Panc1 (cell line): ENCODE measurements at regions not wholly inside any gene's neighbourhood (a gene's known extent, or its start where the extent isn't known, plus 50 kb on each side); places are given as distances from the start of the nearest gene placed in this dataset.

Experiments
- SIN3A ChIP-seq: IDR thresholded peaks from 2 replicates; pipeline ENCODE4 v1.6.1; 2012; ENCODE audit warnings: low read depth, mild to moderate bottlenecking, low read length, moderate library complexity, borderline replicate concordance; ENCODE audit not compliant: insufficient read depth
- TF ChIP-seq, protein P1 (sequence below): fragments of 450-650 bp; IDR thresholded peaks from 2 replicates; pipeline ENCODE4 v1.5.1; 2017; ENCODE audit warnings: mild to moderate bottlenecking

DNA sequence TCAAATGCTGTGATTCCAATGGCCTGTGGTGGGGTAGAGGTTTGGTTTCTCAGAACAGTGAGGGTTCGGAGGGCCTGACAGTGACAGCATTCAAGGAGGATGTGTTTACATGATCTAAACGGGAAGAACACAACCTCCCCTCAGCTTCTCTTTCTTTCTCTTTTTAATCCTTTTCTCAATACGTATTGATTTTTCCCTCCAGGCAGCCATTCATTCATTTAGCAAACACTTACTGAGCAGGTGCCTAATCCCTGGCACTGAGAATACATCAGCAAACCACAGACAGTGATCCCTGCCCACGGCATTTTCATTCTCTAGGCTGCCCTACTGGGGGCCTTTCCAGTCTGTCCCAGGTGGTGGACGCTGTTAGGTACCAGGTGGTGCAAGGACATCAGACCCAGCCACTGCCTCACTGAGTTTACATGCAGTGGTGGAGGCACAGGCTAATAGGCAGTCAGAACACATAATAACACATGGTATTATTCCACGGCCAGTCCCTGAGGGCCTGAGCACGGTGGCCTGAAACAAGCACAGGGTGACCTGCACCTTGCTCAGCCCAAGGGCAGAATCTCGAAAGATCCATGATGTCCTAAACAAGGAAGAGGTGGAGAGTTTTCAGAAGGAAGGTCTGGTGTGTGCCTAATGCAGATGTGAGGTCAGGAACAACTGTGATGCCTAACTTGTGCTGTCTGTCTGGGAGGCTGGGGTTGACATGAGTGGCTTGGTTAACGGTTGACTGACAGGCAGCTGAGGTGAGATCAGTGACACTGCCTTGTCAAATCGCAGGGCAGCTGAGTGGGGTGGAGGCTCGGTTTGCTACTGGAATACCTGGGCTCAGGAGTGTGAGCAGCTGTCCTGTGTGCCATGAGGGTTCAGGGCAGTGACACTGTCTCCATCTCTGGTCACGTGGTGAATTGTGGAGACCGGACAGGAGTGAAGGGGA is 785.5 kb upstream of the HS6ST1 start:
- TF ChIP-seq SIN3A, result no peak
- TF ChIP-seq, protein P1, sequence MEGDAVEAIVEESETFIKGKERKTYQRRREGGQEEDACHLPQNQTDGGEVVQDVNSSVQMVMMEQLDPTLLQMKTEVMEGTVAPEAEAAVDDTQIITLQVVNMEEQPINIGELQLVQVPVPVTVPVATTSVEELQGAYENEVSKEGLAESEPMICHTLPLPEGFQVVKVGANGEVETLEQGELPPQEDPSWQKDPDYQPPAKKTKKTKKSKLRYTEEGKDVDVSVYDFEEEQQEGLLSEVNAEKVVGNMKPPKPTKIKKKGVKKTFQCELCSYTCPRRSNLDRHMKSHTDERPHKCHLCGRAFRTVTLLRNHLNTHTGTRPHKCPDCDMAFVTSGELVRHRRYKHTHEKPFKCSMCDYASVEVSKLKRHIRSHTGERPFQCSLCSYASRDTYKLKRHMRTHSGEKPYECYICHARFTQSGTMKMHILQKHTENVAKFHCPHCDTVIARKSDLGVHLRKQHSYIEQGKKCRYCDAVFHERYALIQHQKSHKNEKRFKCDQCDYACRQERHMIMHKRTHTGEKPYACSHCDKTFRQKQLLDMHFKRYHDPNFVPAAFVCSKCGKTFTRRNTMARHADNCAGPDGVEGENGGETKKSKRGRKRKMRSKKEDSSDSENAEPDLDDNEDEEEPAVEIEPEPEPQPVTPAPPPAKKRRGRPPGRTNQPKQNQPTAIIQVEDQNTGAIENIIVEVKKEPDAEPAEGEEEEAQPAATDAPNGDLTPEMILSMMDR, result no peak
